WERI-Rb-1 (cell line): ENCODE measurements at regions not wholly inside any gene's neighbourhood (a gene's known extent, or its start where the extent isn't known, plus 50 kb on each side); places are given as distances from the start of the nearest gene placed in this dataset.

Source experiments
- DNase-seq: peaks from one replicate; pipeline ENCODE4 v3.0.0-alpha.2; 2020
- H3K27ac ChIP-seq: fragments of 250-450 bp; sonication (Bioruptor Pico); 2 replicates; pipeline ENCODE4 v1.5.1; 2020; ENCODE audit warnings: mild to moderate bottlenecking, moderate library complexity
- H3K27me3 ChIP-seq: fragments of 250-450 bp; sonication (Bioruptor Pico); 2 replicates; pipeline ENCODE4 v1.5.1; 2021; ENCODE audit warnings: mild to moderate bottlenecking, low read depth, moderate library complexity; ENCODE audit not compliant: insufficient read depth, severe bottlenecking
- H3K36me3 ChIP-seq: fragments of 250-450 bp; sonication (Bioruptor Pico); 2 replicates; pipeline ENCODE4 v1.5.1; 2020; ENCODE audit warnings: mild to moderate bottlenecking, moderate library complexity
- H3K4me3 ChIP-seq: 2 replicates; pipeline ENCODE4 v1.5.1; 2011; ENCODE audit warnings: low read depth, mild to moderate bottlenecking, control low read depth, low read length
- H3K9me3 ChIP-seq: fragments of 250-450 bp; sonication (Bioruptor Pico); 2 replicates; pipeline ENCODE4 v1.5.1; 2021; ENCODE audit warnings: mild to moderate bottlenecking, moderate library complexity; ENCODE audit not compliant: severe bottlenecking
- TF ChIP-seq, protein P1 (sequence below): IDR thresholded peaks from 2 replicates; pipeline ENCODE4 v1.5.1; 2011; ENCODE audit warnings: low read depth, mild to moderate bottlenecking, control low read depth, inconsistent platforms, low read length

DNA sequence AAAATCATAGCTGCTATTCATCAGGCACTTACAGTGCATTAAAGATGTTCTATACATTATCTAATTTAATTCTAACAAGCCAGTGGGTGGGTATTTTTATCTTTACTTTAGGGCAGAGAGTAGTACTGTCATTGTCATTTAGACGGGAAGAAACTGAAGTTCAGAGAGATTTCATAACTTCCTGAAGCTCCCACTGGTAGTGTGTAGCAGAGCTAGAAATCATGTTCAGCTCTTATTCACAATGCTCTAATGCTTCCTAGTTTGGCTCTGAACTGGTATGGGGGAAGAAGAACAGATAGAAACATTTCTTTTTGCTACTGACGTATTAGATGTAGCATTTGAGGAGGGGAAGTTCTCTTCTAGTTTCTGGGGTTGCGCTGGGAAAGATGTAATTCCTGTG, 116.7 kb downstream of the CYP26A1 start:
- H3K4me3 ChIP-seq: no peak overlapping the region
- H3K36me3 ChIP-seq: no peaks in the 10 kb centered on the region
- DNase-seq: no peak
- no peaks in the 10 kb centered on the region for H3K9me3 ChIP-seq
- TF ChIP-seq, protein P1, sequence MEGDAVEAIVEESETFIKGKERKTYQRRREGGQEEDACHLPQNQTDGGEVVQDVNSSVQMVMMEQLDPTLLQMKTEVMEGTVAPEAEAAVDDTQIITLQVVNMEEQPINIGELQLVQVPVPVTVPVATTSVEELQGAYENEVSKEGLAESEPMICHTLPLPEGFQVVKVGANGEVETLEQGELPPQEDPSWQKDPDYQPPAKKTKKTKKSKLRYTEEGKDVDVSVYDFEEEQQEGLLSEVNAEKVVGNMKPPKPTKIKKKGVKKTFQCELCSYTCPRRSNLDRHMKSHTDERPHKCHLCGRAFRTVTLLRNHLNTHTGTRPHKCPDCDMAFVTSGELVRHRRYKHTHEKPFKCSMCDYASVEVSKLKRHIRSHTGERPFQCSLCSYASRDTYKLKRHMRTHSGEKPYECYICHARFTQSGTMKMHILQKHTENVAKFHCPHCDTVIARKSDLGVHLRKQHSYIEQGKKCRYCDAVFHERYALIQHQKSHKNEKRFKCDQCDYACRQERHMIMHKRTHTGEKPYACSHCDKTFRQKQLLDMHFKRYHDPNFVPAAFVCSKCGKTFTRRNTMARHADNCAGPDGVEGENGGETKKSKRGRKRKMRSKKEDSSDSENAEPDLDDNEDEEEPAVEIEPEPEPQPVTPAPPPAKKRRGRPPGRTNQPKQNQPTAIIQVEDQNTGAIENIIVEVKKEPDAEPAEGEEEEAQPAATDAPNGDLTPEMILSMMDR: no peak
- H3K27me3 ChIP-seq: no peaks in the 10 kb centered on the region
- H3K27ac ChIP-seq: no peak overlapping the region

DNA sequence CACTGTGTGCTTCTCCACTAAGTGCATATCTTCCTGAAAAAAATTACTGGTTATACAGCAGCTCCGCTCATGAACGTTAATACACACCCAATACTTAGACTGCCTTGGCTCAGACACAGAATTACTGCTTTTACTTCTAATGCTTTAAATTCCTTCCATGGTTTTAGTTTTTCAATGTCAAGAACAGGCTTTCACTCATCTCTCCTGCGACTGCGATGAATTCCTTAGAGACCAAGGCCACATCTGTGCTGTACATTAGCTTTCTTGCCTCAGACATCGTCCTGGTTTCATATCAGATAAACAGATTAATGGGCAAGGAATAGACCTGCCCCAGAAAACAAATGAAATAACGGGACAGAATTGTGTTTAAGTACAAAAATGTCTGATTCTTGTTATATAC, 120.2 kb downstream of the CYP26A1 start:
- no peaks in the 10 kb centered on the region for H3K9me3 ChIP-seq
- H3K36me3 ChIP-seq: no peaks in the 10 kb centered on the region
- no peak overlapping the region for H3K27ac ChIP-seq
- TF ChIP-seq, protein P1: no peak
- no peak for DNase-seq
- H3K4me3 ChIP-seq: no peak overlapping the region
- no peaks in the 10 kb centered on the region for H3K27me3 ChIP-seq

DNA sequence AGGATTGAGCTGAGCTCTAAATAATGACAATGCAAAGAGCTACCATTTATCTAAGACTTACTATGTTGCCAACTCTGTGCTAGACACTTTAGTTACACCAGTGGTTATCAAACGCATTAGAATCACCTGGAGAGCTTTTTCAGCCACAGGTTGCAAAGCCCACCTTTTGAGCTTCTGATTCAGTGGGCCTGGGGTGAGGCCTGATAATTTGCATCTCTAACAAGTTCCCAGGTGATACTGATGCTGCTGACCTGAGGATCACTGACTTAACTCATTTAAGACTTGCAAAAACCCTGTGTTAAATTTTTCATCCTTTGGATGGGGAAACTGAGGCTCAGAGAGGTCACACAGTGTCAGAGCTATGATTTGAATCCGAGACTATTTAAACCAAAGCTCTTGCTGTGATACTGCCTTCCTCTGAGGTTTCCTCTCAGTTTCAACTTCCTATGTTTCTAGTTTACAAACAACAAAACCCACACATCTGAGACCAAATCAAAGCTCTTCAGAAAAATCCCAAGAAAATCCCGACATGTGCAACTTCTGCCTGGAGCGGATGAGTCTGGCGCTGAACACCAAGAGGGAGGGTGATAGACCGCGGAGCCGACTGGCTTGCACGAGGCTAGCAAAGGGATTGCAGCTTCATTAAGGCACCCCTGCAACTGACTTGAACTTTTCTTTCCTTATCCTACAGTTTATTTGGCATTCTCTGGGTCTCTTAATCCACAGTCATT, 124.9 kb downstream of the CYP26A1 start:
- TF ChIP-seq, protein P1: no peak
- DNase-seq: no peak
- no peaks in the 10 kb centered on the region for H3K9me3 ChIP-seq
- no peaks in the 10 kb centered on the region for H3K27me3 ChIP-seq
- no peak overlapping the region for H3K4me3 ChIP-seq
- H3K36me3 ChIP-seq: no peaks in the 10 kb centered on the region
- no peak overlapping the region for H3K27ac ChIP-seq

DNA sequence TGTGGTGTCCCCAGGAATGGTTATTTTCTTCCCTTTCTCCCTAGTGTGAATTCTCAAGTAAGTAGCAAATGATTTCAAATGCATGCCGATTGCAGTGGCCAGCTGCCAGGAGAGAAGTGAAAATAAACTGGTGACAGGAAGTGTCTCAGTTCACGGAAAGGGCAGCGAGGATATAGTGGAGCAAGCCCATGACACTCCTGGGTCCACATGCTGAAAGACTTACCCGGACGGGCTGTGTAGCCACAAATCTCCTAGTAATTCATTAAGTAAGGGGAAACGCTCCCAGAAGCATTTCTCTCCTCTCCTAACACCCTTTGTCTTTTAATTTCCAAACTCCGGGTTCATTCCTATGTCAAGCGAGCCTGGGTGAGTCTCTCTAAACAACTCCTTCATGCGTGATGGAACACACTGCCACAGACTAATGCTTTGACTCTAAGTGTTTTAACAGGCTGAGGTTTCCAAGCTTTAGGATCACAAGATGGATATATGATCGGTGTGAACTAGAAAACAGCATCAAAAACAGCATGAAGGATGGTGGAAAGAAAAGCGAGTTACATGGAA, 125.6 kb downstream of the CYP26A1 start:
- Histone ChIP-seq H3K4me3 (no peak overlapping the region), H3K27ac (no peak overlapping the region), H3K36me3 (no peaks in the 10 kb centered on the region), H3K27me3 (no peaks in the 10 kb centered on the region), H3K9me3 (no peaks in the 10 kb centered on the region)
- DNase-seq: no peak
- TF ChIP-seq, protein P1: no peak

DNA sequence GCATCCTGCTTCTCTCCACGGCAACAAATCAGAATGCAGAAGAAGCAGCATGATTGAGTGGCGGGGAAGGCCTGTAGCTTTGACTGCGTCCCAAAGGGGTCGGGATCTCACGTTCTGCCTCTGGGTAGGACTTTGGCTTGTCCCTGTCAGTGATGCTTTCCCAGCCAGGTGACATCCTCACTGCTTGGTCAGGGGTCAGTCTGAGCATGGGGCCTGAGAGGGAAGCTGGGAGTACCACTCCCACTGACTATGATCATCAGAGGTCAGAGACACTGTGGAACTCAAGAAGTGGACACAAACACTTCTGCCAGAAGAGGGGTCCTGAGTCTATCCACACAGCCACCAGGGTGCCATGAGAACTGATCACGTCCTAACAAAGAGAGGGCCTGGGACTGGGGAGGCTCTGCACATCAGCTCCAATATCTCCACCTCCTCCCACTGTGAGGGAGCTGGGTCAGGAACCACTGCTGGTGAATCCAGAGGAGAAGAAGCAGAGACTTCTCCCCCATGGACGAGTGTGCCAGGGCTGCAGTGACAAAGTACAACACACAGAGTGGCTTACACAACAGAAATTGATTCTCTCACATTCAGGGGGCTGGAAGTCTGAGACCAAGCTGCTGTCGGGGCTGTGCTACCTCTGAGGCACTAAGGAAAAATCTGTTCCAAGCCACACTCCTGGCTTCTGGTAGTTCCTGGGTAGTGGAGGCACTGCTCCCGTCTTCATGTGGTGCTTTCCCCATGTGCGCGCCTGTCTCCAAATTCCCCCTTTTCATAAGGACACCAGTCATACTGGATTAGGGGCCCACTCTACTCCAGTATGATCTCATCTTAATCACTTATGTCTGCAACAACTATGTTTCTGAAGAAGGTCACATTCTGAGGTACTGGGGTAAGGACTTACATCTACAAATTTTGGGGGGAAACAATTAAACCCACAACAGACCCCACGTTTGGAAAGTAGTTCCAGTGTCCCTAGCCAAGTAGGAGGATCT, 131.1 kb downstream of the CYP26A1 start:
- Histone ChIP-seq H3K27me3 (no peaks in the 10 kb centered on the region), H3K36me3 (no peaks in the 10 kb centered on the region), H3K4me3 (no peak overlapping the region), H3K27ac (no peak overlapping the region), H3K9me3 (no peaks in the 10 kb centered on the region)
- no peak for DNase-seq
- TF ChIP-seq, protein P1: no peak
